GM18867 (cell line): ENCODE measurements at regions not wholly inside any gene's neighbourhood (a gene's known extent, or its start where the extent isn't known, plus 50 kb on each side); places are given as distances from the start of the nearest gene placed in this dataset.

Source experiments
- ATAC-seq: cut with Tn5 transposase; IDR thresholded peaks from one replicate; pipeline ENCODE4 v1.9.1; 2021; ENCODE audit warnings: mild to moderate bottlenecking, moderate library complexity; ENCODE audit not compliant: unreplicated experiment

DNA sequence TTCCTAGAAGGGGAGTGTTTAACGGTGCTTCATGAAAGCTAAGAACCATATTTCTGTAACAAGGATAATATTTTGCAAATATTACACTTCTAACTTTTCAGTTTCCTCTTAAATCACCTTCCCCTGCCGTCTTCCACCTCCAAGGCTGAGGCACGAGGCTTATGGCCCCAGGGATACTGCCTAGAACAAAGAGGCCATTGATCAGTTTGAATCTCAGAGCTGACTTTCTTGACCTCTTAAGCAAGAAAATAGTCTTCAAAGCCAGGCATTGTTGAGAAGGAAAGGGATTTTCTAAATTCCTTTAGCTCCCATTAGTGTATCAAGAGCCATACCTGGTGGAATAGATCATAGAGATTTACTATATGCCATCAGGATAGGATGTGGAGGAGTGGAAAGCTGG, 566.2 kb downstream of the BNC2 start:
- ATAC-seq = no peak

DNA sequence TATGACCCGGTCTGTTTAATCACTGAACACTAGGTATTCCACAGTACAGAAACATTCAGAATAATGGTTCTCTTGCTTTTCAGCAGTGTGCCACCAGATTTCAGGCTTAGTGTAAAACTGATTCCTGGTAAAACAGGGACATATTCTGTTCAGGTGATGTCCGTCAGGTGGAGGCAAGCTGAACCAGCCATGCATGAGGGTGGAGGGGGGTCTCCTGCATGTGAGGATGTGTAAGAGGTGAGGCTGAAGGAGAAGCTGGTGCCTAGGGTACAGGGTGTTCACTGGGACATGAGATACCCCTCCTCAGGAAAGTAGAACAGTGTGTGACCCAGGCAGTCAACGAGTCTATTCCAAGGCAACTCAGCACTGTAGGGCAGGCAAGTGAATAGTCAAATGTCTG, 563.9 kb downstream of the BNC2 start:
- ATAC-seq = no peak

- no peak for ATAC-seq
These were observed 562.8 kb downstream of the BNC2 start for GRCh38 chr9:16307626-16308195.

- no peak for ATAC-seq
These were observed 561.8 kb downstream of the BNC2 start for GRCh38 chr9:16308645-16309044.

- ATAC-seq = no peak
These were observed 561.4 kb downstream of the BNC2 start for GRCh38 chr9:16309082-16309468.

DNA sequence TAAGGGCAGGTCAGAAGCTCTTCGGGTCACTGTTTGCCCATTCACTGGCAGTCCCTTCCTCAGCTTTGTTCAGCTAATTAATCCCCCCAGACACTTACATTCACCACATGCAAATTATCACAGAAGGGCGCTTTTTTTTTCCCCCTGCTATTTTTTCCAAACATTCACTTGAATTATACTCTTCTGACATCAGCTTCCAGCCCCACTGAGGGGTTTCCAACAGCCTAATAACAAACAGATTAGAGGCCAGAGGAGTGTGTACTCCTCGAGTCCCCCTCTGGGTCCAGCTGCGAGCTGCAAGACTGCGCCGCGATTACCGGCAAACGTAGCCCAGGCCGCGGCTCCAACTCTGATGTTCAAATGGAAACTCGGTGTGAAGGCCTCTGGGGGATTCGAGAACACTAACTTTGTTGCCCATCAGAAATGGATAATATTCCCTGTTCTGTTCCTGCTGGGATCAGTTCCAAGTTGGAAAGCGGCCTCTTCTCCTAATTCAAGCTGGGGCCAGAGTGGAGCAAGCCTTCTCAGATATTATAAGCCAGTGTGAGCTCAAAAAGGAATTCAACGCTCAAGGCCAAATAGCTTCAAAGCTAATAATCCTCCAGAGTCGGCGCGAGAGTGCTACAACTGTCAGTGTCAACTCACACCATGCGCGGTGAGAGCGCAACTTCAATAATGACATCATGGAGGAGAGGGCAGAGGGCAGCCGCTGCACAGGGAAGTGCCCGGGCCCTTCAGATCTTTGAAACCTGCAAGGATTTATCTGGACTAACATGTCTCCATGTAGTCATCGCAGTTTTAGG, 560.8 kb downstream of the BNC2 start:
- no peak for ATAC-seq

- ATAC-seq = no peak
These were observed 560.0 kb downstream of the BNC2 start for GRCh38 chr9:16310278-16311110.

GRCh38 chr9:16312116-16312515, 558.4 kb downstream of the BNC2 start:
- ATAC-seq = no peak

GRCh38 chr9:16312962-16313546, 557.4 kb downstream of the BNC2 start:
- no peak for ATAC-seq

DNA sequence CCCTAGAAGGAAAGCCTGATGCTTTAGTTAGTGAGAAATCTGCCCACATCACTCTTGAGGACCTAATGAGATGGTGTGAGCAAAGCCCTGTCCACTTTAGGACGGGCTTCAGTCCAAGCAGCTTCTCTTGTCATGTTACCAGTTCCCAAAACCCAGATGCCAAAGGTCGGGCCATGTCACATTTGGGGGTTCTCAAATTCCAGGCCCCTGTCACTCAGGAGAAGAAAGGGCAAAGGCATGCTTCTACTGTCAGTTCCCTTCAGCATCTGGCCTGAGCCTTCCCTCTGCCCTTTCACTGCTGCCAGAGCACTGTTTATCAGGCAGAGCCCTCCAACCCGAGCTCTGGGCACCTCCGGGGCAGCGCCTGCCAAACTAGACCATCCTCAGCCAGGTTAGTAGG, 556.0 kb downstream of the BNC2 start:
- ATAC-seq = no peak

DNA sequence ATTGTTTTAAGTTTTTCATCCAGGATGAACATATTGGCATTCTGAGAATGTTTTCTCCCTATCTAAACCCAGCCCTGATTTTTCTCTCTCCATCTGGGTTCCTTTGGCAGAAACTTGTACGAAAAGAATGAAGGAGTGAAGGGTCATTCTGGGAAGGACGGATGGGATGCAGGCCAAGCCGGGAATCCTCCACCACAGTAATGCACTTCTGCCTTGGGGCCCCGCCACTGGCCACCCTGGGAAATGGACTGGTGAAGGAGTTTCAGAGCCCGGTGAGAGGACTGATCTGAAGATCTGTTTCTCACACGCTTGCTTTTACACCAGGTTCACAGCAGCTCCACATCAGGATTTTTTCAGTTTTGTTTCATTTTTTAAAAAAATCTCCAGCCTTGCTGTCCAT, 554.8 kb downstream of the BNC2 start:
- ATAC-seq = no peak

DNA sequence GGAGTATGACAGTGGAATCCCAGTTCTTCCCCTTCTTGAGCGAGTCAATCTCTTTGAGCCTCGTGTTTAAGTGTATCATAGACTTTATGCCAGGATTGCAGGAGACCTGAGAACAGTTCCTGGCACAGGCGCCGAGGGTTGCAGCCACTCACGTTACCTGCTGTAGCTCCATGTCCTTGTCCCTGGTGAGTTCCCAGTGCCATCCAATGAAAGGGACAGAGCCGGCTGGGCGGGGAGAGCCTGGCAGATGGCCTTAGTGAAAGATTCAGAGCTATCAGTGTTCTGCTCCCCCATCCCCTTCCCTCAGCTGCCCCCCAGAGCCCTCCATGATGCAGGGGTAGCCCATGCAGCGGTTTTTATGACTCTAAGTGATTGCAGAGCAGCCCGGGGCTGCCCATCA, 554.0 kb downstream of the BNC2 start:
- no peak for ATAC-seq

GRCh38 chr9:16316911-16317817, 553.3 kb downstream of the BNC2 start:
- no peak for ATAC-seq

GRCh38 chr9:16318516-16319060, 551.9 kb downstream of the BNC2 start:
- no peak for ATAC-seq

GRCh38 chr9:16319646-16320045, 550.8 kb downstream of the BNC2 start:
- no peak for ATAC-seq

DNA sequence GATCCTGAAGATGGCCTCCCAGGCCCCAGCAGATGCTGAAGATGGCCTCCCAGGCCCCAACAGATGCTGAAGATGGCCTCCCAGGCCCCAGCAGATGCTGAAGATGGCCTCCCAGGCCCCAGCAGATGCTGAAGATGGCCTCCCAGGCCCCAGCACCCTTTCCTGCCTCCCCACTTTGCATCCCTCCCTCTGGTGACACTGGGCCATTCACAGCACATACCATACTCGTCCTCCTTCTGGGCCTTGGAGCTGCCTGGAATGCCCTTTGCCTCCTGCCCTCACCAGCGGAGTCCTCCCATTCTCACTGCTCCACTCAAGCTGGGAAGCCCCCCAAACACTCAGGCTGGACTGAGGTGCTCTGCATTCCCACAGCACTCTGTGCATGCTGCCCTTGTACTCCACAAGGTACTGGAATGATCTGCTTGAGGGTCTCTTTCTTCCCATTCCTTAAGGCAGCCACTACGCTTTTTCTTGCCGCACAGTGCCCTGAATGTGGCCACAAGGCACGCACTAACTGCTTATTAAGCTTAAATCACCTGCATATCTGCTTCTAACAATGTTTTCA, 550.0 kb downstream of the BNC2 start:
- ATAC-seq = no peak

GRCh38 chr9:16321461-16322119, 548.9 kb downstream of the BNC2 start:
- no peak for ATAC-seq

DNA sequence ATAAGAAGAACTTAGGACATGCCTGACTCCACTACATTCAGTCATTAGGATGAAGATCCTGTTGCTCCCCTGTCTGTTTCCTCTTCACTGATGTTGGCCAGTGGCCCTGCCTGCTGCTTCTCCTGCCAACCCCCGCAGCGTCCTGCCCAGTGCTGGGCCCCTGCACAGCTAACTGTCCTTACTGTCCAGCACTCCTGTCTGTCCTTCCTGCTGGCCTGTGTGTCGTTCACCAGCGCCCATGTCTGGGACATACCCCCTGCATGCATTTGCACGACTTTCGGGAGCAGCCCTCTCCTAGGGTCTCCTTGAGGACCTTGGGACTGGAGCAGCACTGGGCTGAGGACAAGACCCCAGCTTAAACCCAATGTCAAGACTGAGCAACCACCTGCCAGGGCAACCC, 547.6 kb downstream of the BNC2 start:
- no peak for ATAC-seq

GRCh38 chr9:16325966-16326365, 544.5 kb downstream of the BNC2 start:
- ATAC-seq = no peak
